GM12872 (cell line): ENCODE measurements at regions not wholly inside any gene's neighbourhood (a gene's known extent, or its start where the extent isn't known, plus 50 kb on each side); places are given as distances from the start of the nearest gene placed in this dataset.

Source experiments
- CTCF ChIP-seq: IDR thresholded peaks from 3 replicates; pipeline ENCODE4 v1.5.1; 2011; ENCODE audit warnings: low read depth, mild to moderate bottlenecking, low read length, moderate library complexity; ENCODE audit not compliant: insufficient read depth

GRCh38 chr3:14275962-14276909 lies 97.6 kb downstream of the LSM3 start:
- TF ChIP-seq CTCF: no peak

GRCh38 chr3:14277557-14277956 lies 98.9 kb downstream of the LSM3 start:
- TF ChIP-seq CTCF: no peak

GRCh38 chr3:14278265-14278798 lies 99.7 kb downstream of the LSM3 start:
- no peak for TF ChIP-seq CTCF

- TF ChIP-seq CTCF: no peak
Measured at GRCh38 chr3:14278799-14279625, 100.4 kb downstream of the LSM3 start.

DNA sequence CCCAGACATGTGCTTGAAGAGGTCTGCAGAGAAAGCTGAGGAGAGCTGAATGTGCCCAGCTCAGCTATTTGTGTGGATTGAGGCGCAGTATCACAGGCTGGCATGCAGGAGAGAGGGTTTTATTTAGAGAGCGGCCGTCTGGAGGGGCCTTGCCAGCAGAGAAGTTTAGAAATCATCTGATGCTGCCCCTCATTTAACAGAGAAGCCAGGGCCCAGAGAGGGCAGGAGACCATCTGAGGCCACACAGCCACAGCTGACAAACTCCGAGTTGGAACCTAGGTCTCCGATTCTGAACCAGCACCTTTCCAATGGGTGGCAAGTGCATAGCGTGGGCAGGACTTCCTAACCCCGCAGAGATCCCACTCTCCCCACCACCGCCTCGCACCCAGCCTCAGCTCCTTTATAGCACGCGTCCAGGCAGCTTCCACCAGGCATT lies 101.0 kb downstream of the LSM3 start:
- no peak for TF ChIP-seq CTCF

DNA sequence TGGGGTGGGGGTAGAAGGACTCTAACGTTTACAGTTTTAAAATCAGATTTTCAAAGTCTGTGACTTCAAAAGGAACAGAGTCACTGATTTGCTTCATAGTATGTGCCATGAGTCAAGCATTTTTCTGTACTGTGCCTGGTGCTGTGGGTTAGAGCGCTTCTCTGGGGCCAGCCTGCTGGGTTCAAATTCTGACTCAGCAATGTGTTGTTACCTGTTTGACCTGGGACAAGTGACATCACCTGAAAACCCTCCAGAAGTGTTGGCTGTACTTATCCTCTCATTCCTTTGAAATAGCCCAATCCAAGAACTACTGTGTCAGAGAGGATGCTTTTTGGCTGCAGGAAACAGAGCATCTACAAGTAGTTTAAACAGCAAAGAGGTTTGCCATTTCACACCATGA lies 101.7 kb downstream of the LSM3 start:
- no peak for TF ChIP-seq CTCF

DNA sequence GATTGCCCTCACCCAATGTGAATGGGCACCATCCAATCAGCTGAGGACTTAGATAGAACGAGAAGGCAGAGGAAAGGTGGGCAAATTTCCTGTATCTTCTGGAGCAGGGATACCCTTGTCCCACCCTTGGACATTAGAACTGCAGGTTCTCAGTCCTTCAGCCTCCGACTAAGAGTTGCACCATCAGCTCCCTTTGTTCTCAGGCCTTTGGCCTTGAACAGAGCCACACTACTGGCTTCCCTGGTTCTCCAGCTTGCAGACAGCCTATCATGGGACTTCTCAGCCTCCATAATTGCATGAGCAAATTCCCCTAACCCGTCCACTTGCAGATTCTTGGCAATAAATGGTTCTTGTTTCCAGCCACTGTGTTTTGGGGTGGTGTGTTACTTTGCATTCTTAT lies 102.4 kb downstream of the LSM3 start:
- no peak for TF ChIP-seq CTCF
